Activated naive CD4-positive, alpha-beta T cell treated with anti-CD3 and anti-CD28 coated beads, Interleukin-2, amount 50 U/mL, for 16 hours (primary cell): ENCODE measurements at regions not wholly inside any gene's neighbourhood (a gene's known extent, or its start where the extent isn't known, plus 50 kb on each side); places are given as distances from the start of the nearest gene placed in this dataset.
"Not testable (repeated sequence)": the region's sequence is repeated elsewhere in the genome, so short reads cannot be mapped to it uniquely, and the experiment has no call there.

ENCODE experiments used
- DNase-seq: peaks from one replicate; pipeline ENCODE4 v3.0.0-alpha.2; 2020

GRCh38 chr4:28444886-28445496 lies 1584.3 kb downstream of the STIM2 start:
- DNase-seq = no peak

GRCh38 chr4:28449085-28449484 lies 1588.4 kb downstream of the STIM2 start:
- DNase-seq = no peak

GRCh38 chr4:28451346-28451745 lies 1590.7 kb downstream of the STIM2 start:
- no peak for DNase-seq

GRCh38 chr4:28462766-28463700 lies 1602.4 kb downstream of the STIM2 start:
- no peak for DNase-seq

GRCh38 chr4:28464823-28465222 lies 1604.2 kb downstream of the STIM2 start:
- DNase-seq = no peak

- DNase-seq = not testable (repeated sequence)
Measured at GRCh38 chr4:28466886-28467285, 1606.2 kb downstream of the STIM2 start.

- DNase-seq = no peak
Measured at GRCh38 chr4:28469387-28469786, 1608.7 kb downstream of the STIM2 start.

GRCh38 chr4:28469886-28470285 lies 1609.2 kb downstream of the STIM2 start:
- DNase-seq = no peak

- DNase-seq = no peak
Measured at GRCh38 chr4:28475381-28475780, 1614.7 kb downstream of the STIM2 start.

- no peak for DNase-seq
Measured at GRCh38 chr4:28479666-28480065, 1619.0 kb downstream of the STIM2 start.

GRCh38 chr4:28481565-28481964 lies 1620.9 kb downstream of the STIM2 start:
- no peak for DNase-seq

- DNase-seq = no peak
Measured at GRCh38 chr4:28482580-28483270, 1622.1 kb downstream of the STIM2 start.

GRCh38 chr4:28488021-28488420 lies 1627.4 kb downstream of the STIM2 start:
- DNase-seq = no peak

GRCh38 chr4:28490669-28491068 lies 1630.0 kb downstream of the STIM2 start:
- DNase-seq = no peak

GRCh38 chr4:28505064-28505463 lies 1644.4 kb downstream of the STIM2 start:
- no peak for DNase-seq

- DNase-seq = no peak
Measured at GRCh38 chr4:28508636-28509035, 1648.0 kb downstream of the STIM2 start.

GRCh38 chr4:28514766-28515165 lies 1654.1 kb downstream of the STIM2 start:
- DNase-seq = not testable (repeated sequence)

- DNase-seq = no peak
Measured at GRCh38 chr4:28518561-28519165, 1658.0 kb downstream of the STIM2 start.

GRCh38 chr4:28523681-28524190 lies 1663.1 kb downstream of the STIM2 start:
- DNase-seq = no peak

GRCh38 chr4:28536124-28536523 lies 1675.5 kb downstream of the STIM2 start:
- no peak for DNase-seq

GRCh38 chr4:28545986-28546385 lies 1685.3 kb downstream of the STIM2 start:
- no peak for DNase-seq

- DNase-seq = no peak
Measured at GRCh38 chr4:28548136-28548535, 1687.5 kb downstream of the STIM2 start.

- DNase-seq = no peak
Measured at GRCh38 chr4:28548594-28548993, 1688.0 kb downstream of the STIM2 start.
